Neural progenitor cell (in vitro differentiated cells): ENCODE measurements at regions not wholly inside any gene's neighbourhood (a gene's known extent, or its start where the extent isn't known, plus 50 kb on each side); places are given as distances from the start of the nearest gene placed in this dataset.

Experiments
- EZH2 ChIP-seq: fragments of 200-600 bp; sonication (generic); IDR thresholded peaks from 2 replicates; pipeline ENCODE4 v1.6.1; 2017; ENCODE audit warnings: antibody characterized with exemption, mild to moderate bottlenecking, moderate library complexity
- TF ChIP-seq, protein P1 (sequence below): fragments of 200-600 bp; sonication (generic); IDR thresholded peaks from 2 replicates; pipeline ENCODE4 v1.5.1; 2017; ENCODE audit warnings: antibody characterized with exemption, mild to moderate bottlenecking

DNA sequence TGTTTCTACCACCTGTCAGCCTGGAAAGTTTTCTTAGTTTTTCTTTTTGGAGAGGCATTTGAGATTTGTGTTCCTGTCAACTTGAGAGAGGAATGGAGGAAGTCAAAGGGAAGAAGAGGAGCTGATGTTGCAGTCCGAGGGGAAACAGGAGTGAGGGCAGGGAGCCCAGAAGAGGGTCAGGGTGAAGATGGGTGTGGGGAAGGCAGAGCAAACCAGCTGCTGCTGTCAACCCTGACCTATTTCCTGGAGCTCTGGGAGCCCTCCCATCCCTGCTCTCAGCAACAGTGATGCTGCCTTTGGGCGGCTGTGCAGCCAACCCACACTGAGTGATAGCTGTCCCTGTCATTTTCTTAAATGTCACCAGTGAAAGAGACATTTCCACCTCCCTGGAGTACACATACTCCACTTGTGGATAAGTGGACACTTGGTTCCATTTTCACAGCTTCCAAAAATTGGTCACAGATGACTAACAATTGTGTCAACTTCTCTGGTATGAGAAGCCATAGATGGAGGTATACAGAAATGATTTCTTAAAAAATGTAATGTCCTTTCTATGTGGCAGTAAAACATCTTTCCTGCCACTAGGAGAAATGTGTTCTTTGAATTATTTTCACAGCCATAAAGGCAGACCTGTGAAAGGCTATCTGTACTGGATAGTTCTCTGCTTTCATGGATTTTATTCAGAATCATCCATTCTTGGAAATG lies 556.3 kb upstream of the TBL1XR1 start:
- TF ChIP-seq, protein P1, sequence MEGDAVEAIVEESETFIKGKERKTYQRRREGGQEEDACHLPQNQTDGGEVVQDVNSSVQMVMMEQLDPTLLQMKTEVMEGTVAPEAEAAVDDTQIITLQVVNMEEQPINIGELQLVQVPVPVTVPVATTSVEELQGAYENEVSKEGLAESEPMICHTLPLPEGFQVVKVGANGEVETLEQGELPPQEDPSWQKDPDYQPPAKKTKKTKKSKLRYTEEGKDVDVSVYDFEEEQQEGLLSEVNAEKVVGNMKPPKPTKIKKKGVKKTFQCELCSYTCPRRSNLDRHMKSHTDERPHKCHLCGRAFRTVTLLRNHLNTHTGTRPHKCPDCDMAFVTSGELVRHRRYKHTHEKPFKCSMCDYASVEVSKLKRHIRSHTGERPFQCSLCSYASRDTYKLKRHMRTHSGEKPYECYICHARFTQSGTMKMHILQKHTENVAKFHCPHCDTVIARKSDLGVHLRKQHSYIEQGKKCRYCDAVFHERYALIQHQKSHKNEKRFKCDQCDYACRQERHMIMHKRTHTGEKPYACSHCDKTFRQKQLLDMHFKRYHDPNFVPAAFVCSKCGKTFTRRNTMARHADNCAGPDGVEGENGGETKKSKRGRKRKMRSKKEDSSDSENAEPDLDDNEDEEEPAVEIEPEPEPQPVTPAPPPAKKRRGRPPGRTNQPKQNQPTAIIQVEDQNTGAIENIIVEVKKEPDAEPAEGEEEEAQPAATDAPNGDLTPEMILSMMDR, result no peak
- TF ChIP-seq EZH2, result no peak
